GM18520 (cell line): ENCODE measurements at regions not wholly inside any gene's neighbourhood (a gene's known extent, or its start where the extent isn't known, plus 50 kb on each side); places are given as distances from the start of the nearest gene placed in this dataset.

Experiments used
- ATAC-seq: cut with Tn5 transposase; IDR thresholded peaks from one replicate; pipeline ENCODE4 v1.9.1; 2021; ENCODE audit not compliant: unreplicated experiment

- no peak for ATAC-seq
These were observed 290.0 kb downstream of the ACTL7B start for GRCh38 chr9:108565651-108566378.

GRCh38 chr9:108562176-108562575, 293.6 kb downstream of the ACTL7B start:
- no peak for ATAC-seq

- ATAC-seq = no peak
These were observed 296.4 kb downstream of the ACTL7B start for GRCh38 chr9:108559432-108559831.

- no peak for ATAC-seq
These were observed 301.0 kb downstream of the ACTL7B start for GRCh38 chr9:108554831-108555230.

- ATAC-seq = no peak
These were observed 302.6 kb downstream of the ACTL7B start for GRCh38 chr9:108553111-108553635.

GRCh38 chr9:108552459-108553040, 303.2 kb downstream of the ACTL7B start:
- no peak for ATAC-seq

GRCh38 chr9:108551030-108551841, 304.6 kb downstream of the ACTL7B start:
- no peak for ATAC-seq

GRCh38 chr9:108550106-108550505, 305.7 kb downstream of the ACTL7B start:
- ATAC-seq = no peak

- ATAC-seq = no peak
These were observed 306.6 kb downstream of the ACTL7B start for GRCh38 chr9:108549184-108549583.

GRCh38 chr9:108547411-108548135, 308.2 kb downstream of the ACTL7B start:
- no peak for ATAC-seq

GRCh38 chr9:108546215-108546614, 309.6 kb downstream of the ACTL7B start:
- ATAC-seq = no peak

GRCh38 chr9:108545436-108545835, 310.4 kb downstream of the ACTL7B start:
- no peak for ATAC-seq

- no peak for ATAC-seq
These were observed 310.9 kb downstream of the ACTL7B start for GRCh38 chr9:108544866-108545265.

GRCh38 chr9:108543251-108543778, 312.5 kb downstream of the ACTL7B start:
- ATAC-seq = no peak

- ATAC-seq = no peak
These were observed 318.0 kb downstream of the ACTL7B start for GRCh38 chr9:108537756-108538155.

GRCh38 chr9:108536836-108537601, 318.8 kb downstream of the ACTL7B start:
- ATAC-seq = no peak

- no peak for ATAC-seq
These were observed 320.3 kb downstream of the ACTL7B start for GRCh38 chr9:108535526-108535925.

GRCh38 chr9:108534741-108535140, 321.0 kb downstream of the ACTL7B start:
- ATAC-seq = no peak

GRCh38 chr9:108530141-108530540, 325.6 kb downstream of the ACTL7B start:
- no peak for ATAC-seq

GRCh38 chr9:108528231-108528630, 327.6 kb downstream of the ACTL7B start:
- no peak for ATAC-seq
